GM23338 (cell line): ENCODE measurements at regions not wholly inside any gene's neighbourhood (a gene's known extent, or its start where the extent isn't known, plus 50 kb on each side); places are given as distances from the start of the nearest gene placed in this dataset.

Experiments
- ATAC-seq: fragments of 200-7000 bp; cut with Tn5 transposase; 3 replicates; pipeline ENCODE4 v1.9.1; 2020
- DNase-seq: peaks from one replicate; pipeline ENCODE4 v3.0.0-alpha.2; 2015; ENCODE audit warnings: low spot score
- H2AFZ ChIP-seq: fragments of 200-600 bp; sonication (generic); 2 replicates; pipeline ENCODE4 v1.8.0; 2016; ENCODE audit warnings: antibody characterized with exemption, mild to moderate bottlenecking, moderate library complexity
- H3F3A ChIP-seq: fragments of 200-600 bp; sonication (generic); replicated peaks from 2 replicates; pipeline ENCODE4 v1.8.0; 2017; ENCODE audit warnings: antibody characterized with exemption, mixed run types, low read depth
- H3K27ac ChIP-seq: fragments of 200-600 bp; sonication (generic); 2 replicates; pipeline ENCODE4 v1.6.1; 2016; ENCODE audit warnings: low read depth
- H3K27me3 ChIP-seq: fragments of 200-600 bp; sonication (generic); 2 replicates; pipeline ENCODE4 v1.8.0; 2016; ENCODE audit warnings: mild to moderate bottlenecking, mixed run types, moderate library complexity; ENCODE audit not compliant: insufficient read depth
- H3K36me3 ChIP-seq: fragments of 200-600 bp; sonication (generic); 2 replicates; pipeline ENCODE4 v1.8.0; 2016; ENCODE audit warnings: mild to moderate bottlenecking; ENCODE audit not compliant: insufficient read depth
- H3K4me1 ChIP-seq: fragments of 200-600 bp; sonication (generic); 2 replicates; pipeline ENCODE4 v1.8.0; 2016; ENCODE audit warnings: mild to moderate bottlenecking, moderate library complexity; ENCODE audit not compliant: insufficient read depth
- H3K4me2 ChIP-seq: fragments of 200-600 bp; sonication (generic); 2 replicates; pipeline ENCODE4 v1.7.1; 2017; ENCODE audit warnings: mixed run types
- H3K4me3 ChIP-seq: fragments of 200-600 bp; sonication (generic); 2 replicates; pipeline ENCODE4 v1.6.1; 2016; ENCODE audit warnings: mixed run types
- H3K79me2 ChIP-seq: fragments of 200-600 bp; sonication (generic); replicated peaks from 2 replicates; pipeline ENCODE4 v1.8.0; 2017; ENCODE audit warnings: mild to moderate bottlenecking; ENCODE audit not compliant: insufficient read depth
- H3K9me2 ChIP-seq: fragments of 200-600 bp; sonication (generic); 2 replicates; pipeline ENCODE4 v1.8.0; 2017; ENCODE audit not compliant: insufficient read depth
- H4K20me1 ChIP-seq: fragments of 200-600 bp; sonication (generic); replicated peaks from 2 replicates; pipeline ENCODE4 v1.8.0; 2017; ENCODE audit warnings: mild to moderate bottlenecking; ENCODE audit not compliant: insufficient read depth
- H3K27ac Mint-ChIP-seq: 2 replicates; pipeline ENCODE4 v1.8.0; 2020; ENCODE audit warnings: inconsistent platforms, mild to moderate bottlenecking, moderate library complexity, mixed read lengths
- H3K27me3 Mint-ChIP-seq: 3 replicates; pipeline ENCODE4 v1.8.0; 2022; ENCODE audit warnings: low read depth, mild to moderate bottlenecking, moderate library complexity, mixed read lengths, inconsistent platforms; ENCODE audit not compliant: insufficient read depth, poor library complexity
- H3K36me3 Mint-ChIP-seq: 3 replicates; pipeline ENCODE4 v1.8.0; 2021; ENCODE audit warnings: low read depth, mild to moderate bottlenecking, inconsistent platforms, moderate library complexity, mixed read lengths
- H3K4me1 Mint-ChIP-seq: 3 replicates; pipeline ENCODE4 v1.8.0; 2020; ENCODE audit warnings: mild to moderate bottlenecking, inconsistent platforms, mixed read lengths
- H3K4me3 Mint-ChIP-seq: 3 replicates; pipeline ENCODE4 v1.8.0; 2021; ENCODE audit warnings: moderate library complexity, mild to moderate bottlenecking, inconsistent platforms, mixed read lengths
- H3K9me3 Mint-ChIP-seq: 3 replicates; pipeline ENCODE4 v1.8.0; 2020; ENCODE audit warnings: moderate library complexity, mild to moderate bottlenecking, inconsistent platforms, mixed read lengths
- CREB1 ChIP-seq: fragments of 250-450 bp; sonication (Bioruptor Pico); IDR thresholded peaks from 2 replicates; pipeline ENCODE4 v1.5.0; 2020; ENCODE audit warnings: low read depth, mild to moderate bottlenecking, moderate library complexity
- CTCF ChIP-seq, 2 experiments: fragments of 200-600 bp in 1 of 2; sonication (generic) in 1 of 2; conservative IDR thresholded peaks; 2 replicates each; pipeline versions ENCODE4 v1.5.1 to v1.6.1; 2016 to 2017; ENCODE audit warnings: antibody characterized with exemption in 2 of 2, low read depth in 2 of 2, mild to moderate bottlenecking in 2 of 2, moderate library complexity in 1 of 2
- ETS1 ChIP-seq: IDR thresholded peaks from 2 replicates; pipeline ENCODE4 v1.6.1; 2016; ENCODE audit warnings: antibody characterized with exemption
- EZH2 ChIP-seq: fragments of 200-600 bp; sonication (generic); IDR thresholded peaks from one replicate; pipeline ENCODE4 v1.8.0; 2017; ENCODE audit warnings: antibody characterized with exemption, mild to moderate bottlenecking, low read depth; ENCODE audit not compliant: unreplicated experiment
- EZH2phosphoT487 ChIP-seq: fragments of 200-600 bp; sonication (generic); IDR thresholded peaks from one replicate; pipeline ENCODE4 v1.8.1; 2018; ENCODE audit warnings: antibody characterized with exemption; ENCODE audit not compliant: unreplicated experiment
- JUNB ChIP-seq: IDR thresholded peaks from one replicate; pipeline ENCODE4 v1.6.1; 2016; ENCODE audit warnings: antibody characterized with exemption; ENCODE audit not compliant: unreplicated experiment
- NANOG ChIP-seq: IDR thresholded peaks from 2 replicates; pipeline ENCODE4 v1.6.1; 2016; ENCODE audit warnings: antibody characterized with exemption, borderline replicate concordance
- POLR2AphosphoS5 ChIP-seq: IDR thresholded peaks from 2 replicates; pipeline ENCODE4 v1.6.1; 2016; ENCODE audit warnings: antibody characterized with exemption, low read depth
- REST ChIP-seq: IDR thresholded peaks from one replicate; pipeline ENCODE4 v1.6.1; 2018; ENCODE audit warnings: antibody characterized with exemption; ENCODE audit not compliant: unreplicated experiment
- STAT1 ChIP-seq: IDR thresholded peaks from one replicate; pipeline ENCODE4 v1.6.1; 2016; ENCODE audit warnings: antibody characterized with exemption; ENCODE audit not compliant: unreplicated experiment
- ZNF114 ChIP-seq: fragments of 250-450 bp; sonication (Bioruptor Pico); IDR thresholded peaks from 2 replicates; pipeline ENCODE4 v1.5.0; 2020; ENCODE audit warnings: mild to moderate bottlenecking, moderate library complexity

- peaks cover 40% of the 10 kb centered on the region for H3K9me3 Mint-ChIP-seq
Measured at GRCh38 chr5:124973661-124974060, 227.2 kb upstream of the ZNF608 start.

GRCh38 chr5:124976086-124976485, 229.6 kb upstream of the ZNF608 start:
- Histone ChIP-seq H3K9me2 (0 out of 2 replicates have a peak, but pooled peaks cover 5% of the 10 kb centered on the region), H3K4me2 (no peak overlapping the region), H3F3A (peaks cover 9% of the 10 kb centered on the region; the same call in 1 of the 2 replicates), H3K79me2 (no peaks in the 10 kb centered on the region), H3K27me3 (no peaks in the 10 kb centered on the region), H4K20me1 (no peaks in the 10 kb centered on the region), H3K4me3 (no peak overlapping the region), H3K27ac (no peak overlapping the region), H2AFZ (no peak overlapping the region), H3K4me1 (peaks cover 39% of the 10 kb centered on the region), H3K36me3 (no peaks in the 10 kb centered on the region)
- H3K36me3 Mint-ChIP-seq: peaks cover 35% of the 10 kb centered on the region
- H3K9me3 Mint-ChIP-seq: peaks cover 35% of the 10 kb centered on the region
- DNase-seq (no peak), ATAC-seq (no peak)
- peaks cover 14% of the 10 kb centered on the region for H3K27me3 Mint-ChIP-seq
- H3K27ac Mint-ChIP-seq: no peak overlapping the region
- peaks cover 41% of the 10 kb centered on the region for H3K4me1 Mint-ChIP-seq
- H3K4me3 Mint-ChIP-seq: no peak overlapping the region
- TF ChIP-seq REST (no peak), EZH2 (no peak), ZNF114 (CRISPR knock-in tag) (no peak), EZH2phosphoT487 (no peak), POLR2AphosphoS5 (no peak), STAT1 (no peak), NANOG (no peak), ETS1 (no peak), JUNB (no peak), CTCF (conservative IDR thresholded peaks at IDR 0.05; ENCODE audit: low read depth in 2 of 2) (no peak), CREB1 (CRISPR knock-in tag) (no peak)

More at GRCh38 chr5:124973661-124974060, 227.2 kb upstream of the ZNF608 start:
- Histone ChIP-seq H3K27me3 (no peaks in the 10 kb centered on the region), H2AFZ (no peak overlapping the region), H3K79me2 (no peaks in the 10 kb centered on the region), H3K9me2 (0 out of 2 replicates have a peak, but pooled peaks cover 5% of the 10 kb centered on the region), H3K4me2 (0 out of 2 replicates have a peak overlapping the region, but pooled peaks have one; percentile 22), H3K4me1 (peaks cover 21% of the 10 kb centered on the region), H3K27ac (peak overlapping the region; percentile 35; the same call in 1 of the 2 replicates), H3K36me3 (no peaks in the 10 kb centered on the region), H4K20me1 (no peaks in the 10 kb centered on the region), H3K4me3 (no peak overlapping the region), H3F3A (peaks cover 8% of the 10 kb centered on the region; the same call in 1 of the 2 replicates)
- H3K27me3 Mint-ChIP-seq: peaks cover 11% of the 10 kb centered on the region
- ATAC-seq (peak; percentile 65), DNase-seq (no peak)
- H3K4me3 Mint-ChIP-seq: no peak overlapping the region
- no peak overlapping the region for H3K27ac Mint-ChIP-seq
- TF ChIP-seq NANOG (no peak), CTCF (conservative IDR thresholded peaks at IDR 0.05; ENCODE audit: low read depth in 2 of 2) (no peak), EZH2 (no peak)
- peaks cover 20% of the 10 kb centered on the region for H3K4me1 Mint-ChIP-seq
- H3K36me3 Mint-ChIP-seq: peaks cover 35% of the 10 kb centered on the region
